NB4 (cell line): ENCODE measurements at regions not wholly inside any gene's neighbourhood (a gene's known extent, or its start where the extent isn't known, plus 50 kb on each side); places are given as distances from the start of the nearest gene placed in this dataset.

ENCODE experiments used
- CTCF ChIP-seq: IDR thresholded peaks from one replicate; pipeline ENCODE4 v1.5.1; 2012; ENCODE audit warnings: low read depth, low read length
- MAX ChIP-seq: IDR thresholded peaks from 2 replicates; pipeline ENCODE4 v1.6.1; 2011; ENCODE audit warnings: low read depth, low read length
- MYC ChIP-seq: IDR thresholded peaks from 2 replicates; pipeline ENCODE4 v1.6.1; 2011; ENCODE audit warnings: low read depth, low read length
- POLR2A ChIP-seq: IDR thresholded peaks from 2 replicates; pipeline ENCODE4 v1.6.1; 2011; ENCODE audit warnings: mild to moderate bottlenecking; ENCODE audit not compliant: insufficient read length; ENCODE audit errors: extremely low read depth

- no peak for TF ChIP-seq CTCF
- TF ChIP-seq MAX = no peak
- no peak for TF ChIP-seq POLR2A
- no peak for TF ChIP-seq MYC
These were observed 315.6 kb downstream of the TPBG start for GRCh38 chr6:82679232-82679631.
